MM.1S (cell line): ENCODE measurements at regions not wholly inside any gene's neighbourhood (a gene's known extent, or its start where the extent isn't known, plus 50 kb on each side); places are given as distances from the start of the nearest gene placed in this dataset.

Source experiments
- CTCF ChIP-seq: fragments of 300-600 bp; sonication (generic); IDR thresholded peaks from 2 replicates; pipeline ENCODE4 v1.5.1; 2016; ENCODE audit warnings: antibody characterized with exemption, low read length, mixed read lengths
- EZH2phosphoT487 ChIP-seq: fragments of 300-600 bp; sonication (generic); IDR thresholded peaks from 2 replicates; pipeline ENCODE4 v1.6.1; 2018; ENCODE audit warnings: antibody characterized with exemption, low read length

GRCh38 chr15:100711516-100712021 is 109.2 kb downstream of the ASB7 start:
- TF ChIP-seq CTCF = no peak
- no peak for TF ChIP-seq EZH2phosphoT487
